ENCODE measurements at regions not wholly inside any gene's neighbourhood (a gene's known extent, or its start where the extent isn't known, plus 50 kb on each side); places are given as distances from the start of the nearest gene placed in this dataset.
"Not testable (repeated sequence)": the region's sequence is repeated elsewhere in the genome, so short reads cannot be mapped to it uniquely, and the experiment has no call there.

DNA sequence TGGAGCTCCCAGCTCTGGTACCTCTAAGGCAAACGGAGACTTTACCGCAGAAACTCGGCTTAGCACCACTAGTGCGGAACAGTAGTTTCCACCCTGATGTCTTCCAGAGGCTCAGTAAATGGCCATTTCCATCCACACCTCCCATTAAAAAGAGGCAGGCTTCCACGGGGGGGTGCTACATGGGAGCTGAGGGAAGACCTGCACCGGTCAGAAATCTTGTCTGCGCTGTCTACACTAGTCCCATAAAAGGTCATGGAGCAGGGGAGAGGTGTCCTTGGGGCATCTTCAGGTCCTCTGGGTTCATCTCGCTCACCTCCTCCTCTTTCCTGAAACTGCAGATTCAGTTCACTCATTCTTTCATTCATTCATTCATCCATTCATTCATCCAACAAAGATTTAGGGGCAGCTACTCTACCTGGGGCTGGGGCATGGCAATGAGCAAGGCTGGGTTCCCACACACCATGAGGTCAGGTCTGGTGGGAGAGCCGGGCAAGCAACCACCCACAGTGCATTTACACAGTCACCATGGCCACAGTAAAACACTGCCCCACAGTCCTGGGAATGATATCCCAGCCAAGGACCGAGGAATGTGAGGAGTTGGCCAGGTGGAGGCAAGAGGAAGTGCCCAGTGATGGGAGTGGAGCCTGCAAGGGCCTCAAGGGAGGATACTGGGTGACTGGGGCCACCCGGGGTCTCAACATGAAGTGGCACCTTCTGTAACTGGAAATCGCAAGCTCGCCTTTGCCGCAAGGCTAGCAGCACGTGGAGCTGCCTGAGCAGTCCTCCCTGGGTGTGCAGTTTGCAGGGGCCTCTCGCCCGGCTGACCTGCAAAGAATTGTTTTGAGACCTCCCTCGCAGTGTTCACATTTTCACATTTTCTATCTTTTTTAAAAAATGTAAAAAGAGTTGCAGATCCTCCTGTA, 180.2 kb upstream of the RAB6C start:
- DNase-seq, result no peak

DNA sequence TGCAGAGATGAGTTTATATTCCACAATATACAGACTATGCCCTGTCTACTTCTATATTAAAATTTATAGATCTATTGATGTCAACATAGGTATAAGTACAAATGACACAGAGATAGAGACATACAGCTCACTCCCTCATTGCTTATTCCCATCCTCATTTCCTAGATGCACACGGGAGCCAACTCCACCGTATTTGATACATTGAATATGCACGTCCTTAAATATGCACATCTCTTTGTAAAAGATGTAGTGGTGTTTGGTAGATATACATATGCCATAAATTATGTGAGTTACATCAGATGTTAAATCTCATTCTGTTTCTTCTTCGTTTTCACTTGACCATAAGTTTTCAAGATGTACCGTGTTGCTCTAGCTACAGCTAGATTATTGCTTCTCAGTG, 179.2 kb upstream of the RAB6C start:
- DNase-seq, result no peak

- no peak for DNase-seq
Measured at GRCh38 chr2:129800686-129801085, 178.8 kb upstream of the RAB6C start.

DNA sequence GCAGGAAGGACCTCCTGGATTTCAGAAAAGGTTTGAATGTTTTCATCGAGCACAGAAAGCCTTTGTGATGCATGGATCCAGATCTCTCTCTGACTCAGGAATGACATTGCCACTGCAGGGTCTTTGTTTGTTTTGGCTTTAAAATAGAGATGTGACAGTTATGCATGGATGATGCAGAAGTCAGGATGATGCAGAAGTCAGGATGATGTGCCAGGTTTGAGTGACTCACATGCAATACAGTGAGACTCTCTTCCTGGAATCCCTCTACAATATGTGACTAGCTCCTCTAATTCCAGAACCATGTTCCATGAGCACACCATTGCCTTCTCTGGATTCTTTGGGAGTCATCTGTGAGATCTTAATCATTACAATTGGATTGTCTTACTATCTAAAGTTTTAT, 177.9 kb upstream of the RAB6C start:
- DNase-seq, result no peak

- no peak for DNase-seq
Measured at GRCh38 chr2:129802290-129802689, 177.2 kb upstream of the RAB6C start.

- DNase-seq, result no peak
Measured at GRCh38 chr2:129803032-129803431, 176.4 kb upstream of the RAB6C start.

DNA sequence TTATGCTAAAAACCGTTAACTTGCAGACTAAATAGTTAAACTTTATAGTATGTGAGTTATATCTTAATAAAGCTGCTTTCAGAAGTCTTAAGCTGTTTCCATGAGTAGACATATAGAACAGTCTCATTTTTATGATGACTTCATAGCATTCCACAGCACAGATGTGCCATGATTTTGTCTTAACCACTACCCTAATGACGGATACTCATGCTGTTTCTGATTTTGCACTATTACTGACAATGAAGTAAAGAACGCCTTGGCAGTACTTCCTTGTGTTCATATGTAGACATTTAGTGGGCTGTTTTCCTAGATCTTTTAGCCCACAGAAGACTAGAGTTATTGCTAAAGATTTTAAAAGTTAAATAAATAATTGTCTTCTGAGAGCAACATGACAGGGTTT, 175.6 kb upstream of the RAB6C start:
- DNase-seq, result no peak

- no peak for DNase-seq
Measured at GRCh38 chr2:129805899-129806298, 173.6 kb upstream of the RAB6C start.

- no peak for DNase-seq
Measured at GRCh38 chr2:129806317-129806716, 173.1 kb upstream of the RAB6C start.

DNA sequence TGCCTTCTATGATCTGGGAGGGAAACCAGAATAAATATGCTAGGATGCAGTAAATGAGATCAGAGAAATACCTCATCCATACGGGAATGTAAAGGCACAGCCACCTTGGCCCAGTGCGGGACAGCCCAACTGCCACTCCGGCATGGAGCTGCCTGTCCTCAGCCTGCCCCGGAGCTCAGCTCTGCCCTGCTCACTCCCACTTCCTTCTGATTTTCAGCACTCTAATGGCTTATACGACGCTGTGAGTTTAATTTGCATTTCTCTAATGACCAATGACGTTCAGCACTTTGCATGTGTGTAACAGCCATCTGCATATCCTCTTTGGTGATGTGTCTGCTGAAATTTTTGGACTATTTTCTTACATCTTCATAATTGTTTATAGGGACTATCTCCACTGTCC, 172.5 kb upstream of the RAB6C start:
- DNase-seq, result no peak

- DNase-seq, result not testable (repeated sequence)
Measured at GRCh38 chr2:129807642-129808338, 171.7 kb upstream of the RAB6C start.

- DNase-seq, result no peak
Measured at GRCh38 chr2:129810521-129810920, 168.9 kb upstream of the RAB6C start.

- DNase-seq, result peak; percentile 28
Measured at GRCh38 chr2:129812071-129812470, 167.4 kb upstream of the RAB6C start.

DNA sequence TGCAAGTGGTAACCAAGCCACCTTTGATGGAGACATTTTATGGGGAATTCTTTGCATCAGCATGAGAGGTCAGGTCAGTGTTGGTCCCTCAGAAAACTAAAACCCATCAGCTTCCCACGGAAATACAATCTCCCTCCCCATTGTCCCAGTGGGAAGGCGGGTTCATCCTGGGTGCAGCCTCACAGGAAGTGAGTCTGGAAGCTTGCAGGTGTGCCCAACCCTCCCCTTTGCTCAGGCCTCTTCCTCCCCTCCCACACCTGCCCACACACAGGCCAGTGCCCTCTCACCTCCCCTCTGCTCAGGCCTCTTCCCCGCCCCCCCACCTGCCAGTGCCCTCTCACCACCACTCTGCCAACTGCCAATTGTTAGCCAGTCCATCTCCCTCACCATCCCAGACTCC, 166.8 kb upstream of the RAB6C start:
- no peak for DNase-seq

DNA sequence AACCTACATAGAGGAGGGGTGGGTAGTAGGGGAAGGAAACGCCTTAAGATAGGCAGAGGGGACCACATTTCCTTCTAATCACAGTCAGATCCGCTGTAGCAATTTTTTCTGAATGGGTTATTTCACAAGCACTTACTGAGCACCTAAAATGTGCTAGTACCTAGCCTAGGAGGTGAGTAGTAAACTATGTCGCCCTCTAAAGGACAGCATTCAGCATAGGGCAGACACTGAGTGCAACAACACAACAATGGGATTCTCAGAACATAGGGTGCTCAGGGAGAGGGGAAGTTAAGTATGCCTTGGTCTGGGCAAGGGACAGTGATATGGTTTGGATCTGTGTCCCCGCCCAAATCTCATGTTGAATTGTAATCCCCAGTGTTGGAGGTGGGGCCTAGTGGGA, 166.1 kb upstream of the RAB6C start:
- DNase-seq, result no peak

- DNase-seq, result no peak
Measured at GRCh38 chr2:129816813-129817574, 162.5 kb upstream of the RAB6C start.

DNA sequence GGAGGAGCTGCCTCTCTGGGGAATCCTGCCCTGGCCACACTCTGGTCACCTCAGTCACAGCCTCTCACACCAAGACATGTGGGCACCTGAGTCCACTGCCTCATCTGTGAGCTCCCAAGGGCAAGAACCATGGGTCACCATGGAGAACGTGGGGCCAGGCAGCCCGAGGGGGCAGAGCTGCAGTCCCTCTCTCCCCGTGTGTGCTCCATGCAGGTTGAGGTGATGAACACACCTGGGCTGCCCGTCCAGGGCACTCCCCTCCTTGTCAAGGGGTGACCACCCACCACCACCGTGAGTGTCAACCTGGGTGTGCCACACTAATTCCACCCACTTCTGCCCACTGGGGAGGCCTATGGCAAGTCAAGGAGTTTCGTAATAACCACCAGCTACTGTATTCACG, 159.6 kb upstream of the RAB6C start:
- DNase-seq, result no peak

- no peak for DNase-seq
Measured at GRCh38 chr2:129820908-129821307, 158.6 kb upstream of the RAB6C start.

- no peak for DNase-seq
Measured at GRCh38 chr2:129821445-129821844, 158.0 kb upstream of the RAB6C start.

GRCh38 chr2:129823044-129823443, 156.4 kb upstream of the RAB6C start:
- DNase-seq, result no peak

DNA sequence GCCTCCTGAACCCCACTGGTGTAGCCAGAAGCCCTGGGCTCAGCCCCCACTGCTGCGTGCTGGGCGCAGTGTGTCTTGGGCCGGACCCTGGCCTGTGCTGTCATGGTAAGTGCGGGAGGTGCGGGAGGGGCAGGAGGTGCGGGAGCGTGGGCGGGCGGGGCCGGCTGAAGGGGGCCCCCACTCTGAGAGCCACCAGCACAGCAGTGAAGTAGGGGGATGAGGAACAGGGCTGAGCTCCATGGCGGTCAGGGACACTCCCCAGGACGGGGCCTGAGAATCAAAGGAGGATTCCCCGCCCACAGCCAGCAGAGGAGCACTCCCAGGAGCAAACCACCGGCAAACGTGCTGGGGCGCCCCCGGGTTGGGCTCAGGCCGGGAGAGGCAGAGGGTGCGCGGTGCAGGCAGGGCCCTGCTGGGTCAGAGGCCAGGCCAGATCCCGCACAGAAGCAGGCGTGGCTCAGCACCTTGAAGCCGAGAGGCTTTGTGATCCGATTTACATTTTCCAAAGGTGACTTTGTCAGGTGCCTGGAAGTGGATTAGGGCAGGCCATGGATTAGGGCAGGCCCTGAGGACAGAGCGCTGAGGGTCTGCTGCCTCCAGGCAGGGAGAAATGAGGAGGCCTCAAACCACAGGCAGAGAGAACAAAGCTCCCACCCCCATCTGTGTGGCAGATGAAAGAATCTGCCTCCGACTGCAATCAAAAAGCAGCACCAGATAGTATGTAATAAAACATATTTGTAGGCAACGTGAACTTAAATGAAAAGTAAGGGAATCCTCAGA, 152.0 kb upstream of the RAB6C start:
- no peak for DNase-seq

DNA sequence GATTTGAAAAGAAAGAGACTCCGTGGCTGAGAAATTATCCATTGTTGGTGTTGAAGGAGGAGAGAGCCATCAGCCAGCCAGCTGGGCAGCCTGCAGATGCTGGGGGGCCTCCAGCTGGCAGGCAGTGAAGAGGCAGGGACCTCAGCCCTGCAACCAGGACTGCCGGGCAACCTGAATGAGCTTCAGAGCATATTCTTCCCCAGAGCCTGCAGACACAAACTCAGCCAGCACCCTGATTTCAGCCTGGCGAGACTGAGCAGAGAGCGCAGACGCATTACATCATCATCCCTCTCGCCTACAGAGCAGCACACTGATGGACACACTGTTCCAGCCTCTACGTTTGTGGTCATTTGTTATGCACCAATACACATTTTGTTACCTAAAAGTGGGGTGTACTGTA, 150.7 kb upstream of the RAB6C start:
- no peak for DNase-seq

Data from tongue (tissue), 1 donor.